ENCODE measurements at regions not wholly inside any gene's neighbourhood (a gene's known extent, or its start where the extent isn't known, plus 50 kb on each side); places are given as distances from the start of the nearest gene placed in this dataset.

GRCh38 chr15:47179988-47180387 lies 537.3 kb upstream of the SEMA6D start:
- H3K36me3 ChIP-seq (ENCODE audit: control insufficient read depth in 1 of 2, insufficient read depth in 2 of 2, low read length in 2 of 2), result no peaks in the 10 kb centered on the region
- H3K9me3 ChIP-seq (ENCODE audit: control insufficient read depth in 1 of 2, insufficient read depth in 1 of 2, low read depth in 1 of 2, low read length in 2 of 2), result peaks cover 9 to 33% of the 10 kb centered on the region in 2 experiments; a peak in 2 of 4 replicates
- DNase-seq (ENCODE audit: low read depth, low spot score), result no peak
- no peaks in the 10 kb centered on the region for H3K79me2 ChIP-seq (ENCODE audit: insufficient read depth, low read length)
- RAD21 ChIA-PET (ENCODE audit: low non-redundant PET in 1 of 2, low total read pairs in 2 of 2, uncharacterized antibody in 2 of 2, unreplicated experiment in 2 of 2), result no interaction called here
- H3K4me3 ChIP-seq (replicated peaks in 1 of 2; ENCODE audit: low read depth in 1 of 2, low read length in 2 of 2), result no peak overlapping the region
- no TSS peak for BruUV-seq (replicated peaks)
- H3K4me1 ChIP-seq (ENCODE audit: control insufficient read depth in 1 of 2, insufficient read depth in 2 of 2, low read length in 2 of 2), result no peaks in the 10 kb centered on the region
- intact Hi-C loops (cut with micrococcal nuclease), result no loop called here
- H2AFZ ChIP-seq (ENCODE audit: low read depth, low read length, poor library complexity, severe bottlenecking), result no peak overlapping the region
- no peaks in the 10 kb centered on the region for H4K20me1 ChIP-seq (ENCODE audit: insufficient read depth)
- no peak overlapping the region for H3K4me2 ChIP-seq (ENCODE audit: low read length)
- H3K27ac ChIP-seq (ENCODE audit: low read depth, low read length), result no peak overlapping the region
- H3K9me2 ChIP-seq (ENCODE audit: insufficient read depth), result no peaks in the 10 kb centered on the region
- CTCF ChIA-PET, result no interaction called here
- H3K9ac ChIP-seq (ENCODE audit: low read length), result no peak overlapping the region
- no peaks in the 10 kb centered on the region for H3K27me3 ChIP-seq (ENCODE audit: insufficient read depth, low read length)
- ATAC-seq, result no peak
- TF ChIP-seq ZNF274 (IDR thresholded peaks at IDR 0.05; ENCODE audit: low read depth, low read length), result no peak
- no peak for TF ChIP-seq MAX (IDR thresholded peaks at IDR 0.05)
- TF ChIP-seq CBX3 (IDR thresholded peaks at IDR 0.05; ENCODE audit: low read depth), result no peak
- TF ChIP-seq EZH2phosphoT487 (IDR thresholded peaks at IDR 0.05; ENCODE audit: borderline replicate concordance), result no peak
- no peak for TF ChIP-seq EZH2 (IDR thresholded peaks at IDR 0.05)
- no peak for TF ChIP-seq ZBTB33 (IDR thresholded peaks at IDR 0.05; ENCODE audit: extremely low read depth, insufficient replicate concordance, low read length)
- no peak for TF ChIP-seq TCF7L2 (IDR thresholded peaks at IDR 0.05; ENCODE audit: borderline replicate concordance, extremely low read depth, insufficient read depth, insufficient read length)
- TF ChIP-seq POLR2A (IDR thresholded peaks at IDR 0.05; ENCODE audit: borderline replicate concordance, extremely low read depth, insufficient read depth, insufficient read length), result no peak
- no peak for TF ChIP-seq SP1 (IDR thresholded peaks at IDR 0.05; ENCODE audit: low read depth)
- no peak for TF ChIP-seq RAD21 (IDR thresholded peaks at IDR 0.05; ENCODE audit: low read depth)
- TF ChIP-seq REST (IDR thresholded peaks at IDR 0.05; ENCODE audit: low read depth), result no peak
- no peak for TF ChIP-seq ATF3 (IDR thresholded peaks at IDR 0.05)
- no peak for TF ChIP-seq YY1 (IDR thresholded peaks at IDR 0.05; ENCODE audit: extremely low read depth, insufficient replicate concordance, low read depth, low read length)
- no peak for TF ChIP-seq ZFX (IDR thresholded peaks at IDR 0.05)
- TF ChIP-seq FOSL1 (IDR thresholded peaks at IDR 0.05; ENCODE audit: low read depth), result no peak
- TF ChIP-seq, protein P1, sequence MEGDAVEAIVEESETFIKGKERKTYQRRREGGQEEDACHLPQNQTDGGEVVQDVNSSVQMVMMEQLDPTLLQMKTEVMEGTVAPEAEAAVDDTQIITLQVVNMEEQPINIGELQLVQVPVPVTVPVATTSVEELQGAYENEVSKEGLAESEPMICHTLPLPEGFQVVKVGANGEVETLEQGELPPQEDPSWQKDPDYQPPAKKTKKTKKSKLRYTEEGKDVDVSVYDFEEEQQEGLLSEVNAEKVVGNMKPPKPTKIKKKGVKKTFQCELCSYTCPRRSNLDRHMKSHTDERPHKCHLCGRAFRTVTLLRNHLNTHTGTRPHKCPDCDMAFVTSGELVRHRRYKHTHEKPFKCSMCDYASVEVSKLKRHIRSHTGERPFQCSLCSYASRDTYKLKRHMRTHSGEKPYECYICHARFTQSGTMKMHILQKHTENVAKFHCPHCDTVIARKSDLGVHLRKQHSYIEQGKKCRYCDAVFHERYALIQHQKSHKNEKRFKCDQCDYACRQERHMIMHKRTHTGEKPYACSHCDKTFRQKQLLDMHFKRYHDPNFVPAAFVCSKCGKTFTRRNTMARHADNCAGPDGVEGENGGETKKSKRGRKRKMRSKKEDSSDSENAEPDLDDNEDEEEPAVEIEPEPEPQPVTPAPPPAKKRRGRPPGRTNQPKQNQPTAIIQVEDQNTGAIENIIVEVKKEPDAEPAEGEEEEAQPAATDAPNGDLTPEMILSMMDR (IDR thresholded peaks at IDR 0.05 in 2 of 3, conservative IDR thresholded peaks at IDR 0.05 in 1 of 3; ENCODE audit: borderline replicate concordance in 1 of 3, insufficient read depth in 1 of 3, low read depth in 2 of 3, low read length in 2 of 3), result no peak
- TF ChIP-seq POLR2AphosphoS5 (IDR thresholded peaks at IDR 0.05; ENCODE audit: low read depth, low read length), result no peak
- TF ChIP-seq EGR1 (IDR thresholded peaks at IDR 0.05; ENCODE audit: low read depth), result no peak
- TF ChIP-seq ELF1 (IDR thresholded peaks at IDR 0.05; ENCODE audit: borderline replicate concordance, low read depth), result no peak
- no peak for TF ChIP-seq SIN3A (IDR thresholded peaks at IDR 0.05; ENCODE audit: low read depth)
- POLR2A ChIA-PET, result no interaction called here

All from HCT116 (cell line).